ENCODE measurements at regions not wholly inside any gene's neighbourhood (a gene's known extent, or its start where the extent isn't known, plus 50 kb on each side); places are given as distances from the start of the nearest gene placed in this dataset.

DNA sequence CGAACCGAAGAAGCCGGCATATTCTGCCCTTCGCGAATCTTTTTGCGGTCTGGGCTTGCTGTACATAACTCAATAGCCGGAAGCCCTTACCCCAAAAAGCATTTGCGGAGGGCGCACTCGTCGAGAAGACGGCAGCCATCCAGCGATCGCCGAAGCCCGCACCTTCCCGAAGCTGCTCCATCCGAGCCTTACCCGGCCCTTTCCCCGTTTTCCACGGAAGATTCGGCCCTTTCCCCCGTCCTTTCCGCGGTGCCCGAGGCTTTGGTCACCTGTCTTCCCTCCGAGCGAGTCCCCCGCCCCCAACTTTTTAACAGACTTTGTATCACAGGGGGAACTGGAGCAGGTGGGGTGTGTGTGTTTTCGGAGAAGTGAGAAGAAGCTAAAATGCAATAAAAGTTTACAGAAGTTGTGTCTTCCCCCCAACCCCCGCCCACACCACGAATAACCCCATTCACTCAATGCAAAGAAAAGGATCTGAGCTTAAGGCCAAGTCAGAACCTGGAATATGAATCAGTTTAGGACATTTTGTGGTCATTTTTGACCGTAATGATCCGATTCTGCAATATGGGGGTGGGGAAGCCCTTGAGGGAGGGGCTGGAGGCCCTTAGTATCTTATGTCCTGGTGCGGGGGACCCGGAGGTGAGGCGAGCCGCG is 99.0 kb upstream of the HSD17B12 start:
- TF ChIP-seq, protein P1, sequence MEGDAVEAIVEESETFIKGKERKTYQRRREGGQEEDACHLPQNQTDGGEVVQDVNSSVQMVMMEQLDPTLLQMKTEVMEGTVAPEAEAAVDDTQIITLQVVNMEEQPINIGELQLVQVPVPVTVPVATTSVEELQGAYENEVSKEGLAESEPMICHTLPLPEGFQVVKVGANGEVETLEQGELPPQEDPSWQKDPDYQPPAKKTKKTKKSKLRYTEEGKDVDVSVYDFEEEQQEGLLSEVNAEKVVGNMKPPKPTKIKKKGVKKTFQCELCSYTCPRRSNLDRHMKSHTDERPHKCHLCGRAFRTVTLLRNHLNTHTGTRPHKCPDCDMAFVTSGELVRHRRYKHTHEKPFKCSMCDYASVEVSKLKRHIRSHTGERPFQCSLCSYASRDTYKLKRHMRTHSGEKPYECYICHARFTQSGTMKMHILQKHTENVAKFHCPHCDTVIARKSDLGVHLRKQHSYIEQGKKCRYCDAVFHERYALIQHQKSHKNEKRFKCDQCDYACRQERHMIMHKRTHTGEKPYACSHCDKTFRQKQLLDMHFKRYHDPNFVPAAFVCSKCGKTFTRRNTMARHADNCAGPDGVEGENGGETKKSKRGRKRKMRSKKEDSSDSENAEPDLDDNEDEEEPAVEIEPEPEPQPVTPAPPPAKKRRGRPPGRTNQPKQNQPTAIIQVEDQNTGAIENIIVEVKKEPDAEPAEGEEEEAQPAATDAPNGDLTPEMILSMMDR (IDR thresholded peaks at IDR 0.05), result no peak
- no peak for TF ChIP-seq POLR2A (IDR thresholded peaks at IDR 0.05)
